HAP-1 (cell line): ENCODE measurements at regions not wholly inside any gene's neighbourhood (a gene's known extent, or its start where the extent isn't known, plus 50 kb on each side); places are given as distances from the start of the nearest gene placed in this dataset.

Experiments
- DNase-seq, 2 experiments: peaks; one replicate each; pipeline ENCODE4 v3.0.0-alpha.2; 2016 to 2020; ENCODE audit warnings: low spot score in 2 of 2
- H3K27me3 ChIP-seq: fragments of 250-450 bp; sonication (Bioruptor Pico); 2 replicates; pipeline ENCODE4 v1.5.1; 2020; ENCODE audit warnings: low read depth, mild to moderate bottlenecking, moderate library complexity
- H3K36me3 ChIP-seq: fragments of 250-450 bp; sonication (Bioruptor Pico); replicated peaks from 2 replicates; pipeline ENCODE4 v1.5.1; 2020; ENCODE audit warnings: mild to moderate bottlenecking
- H3K4me1 ChIP-seq: fragments of 250-450 bp; sonication (Bioruptor Pico); 2 replicates; pipeline ENCODE4 v1.5.1; 2020; ENCODE audit warnings: mild to moderate bottlenecking
- H3K4me3 ChIP-seq: fragments of 250-450 bp; sonication (Bioruptor Pico); 2 replicates; pipeline ENCODE4 v1.5.1; 2020; ENCODE audit warnings: mild to moderate bottlenecking, moderate library complexity
- H3K9me3 ChIP-seq: fragments of 250-450 bp; sonication (Bioruptor Pico); 2 replicates; pipeline ENCODE4 v1.5.1; 2020; ENCODE audit warnings: mild to moderate bottlenecking, moderate library complexity
- in situ Hi-C: fragments of 300-500 bp; cut with MboI; formaldehyde crosslinking; loops from 3 replicates; pipeline ENCODE4 v1.14.3; 2020; ENCODE audit warnings: low sequenced_read_pairs, inconsistent platforms, mixed read lengths

GRCh38 chr4:38577462-38577861 lies 86.5 kb upstream of the KLF3 start:
- no peaks in the 10 kb centered on the region for H3K4me1 ChIP-seq
- H3K4me3 ChIP-seq: no peak overlapping the region
- DNase-seq: no peak
- H3K9me3 ChIP-seq: no peaks in the 10 kb centered on the region
- no peaks in the 10 kb centered on the region for H3K27me3 ChIP-seq
- in situ Hi-C loops: no loop called here
- no peaks in the 10 kb centered on the region for H3K36me3 ChIP-seq

- Histone ChIP-seq H3K27me3 (no peaks in the 10 kb centered on the region; the same call in 1 of the 2 replicates), H3K9me3 (no peaks in the 10 kb centered on the region), H3K4me3 (no peak overlapping the region), H3K36me3 (no peaks in the 10 kb centered on the region), H3K4me1 (no peaks in the 10 kb centered on the region)
- in situ Hi-C loops: no loop called here
- no peak for DNase-seq
Observed at GRCh38 chr4:38581426-38582106, 82.4 kb upstream of the KLF3 start.

DNA sequence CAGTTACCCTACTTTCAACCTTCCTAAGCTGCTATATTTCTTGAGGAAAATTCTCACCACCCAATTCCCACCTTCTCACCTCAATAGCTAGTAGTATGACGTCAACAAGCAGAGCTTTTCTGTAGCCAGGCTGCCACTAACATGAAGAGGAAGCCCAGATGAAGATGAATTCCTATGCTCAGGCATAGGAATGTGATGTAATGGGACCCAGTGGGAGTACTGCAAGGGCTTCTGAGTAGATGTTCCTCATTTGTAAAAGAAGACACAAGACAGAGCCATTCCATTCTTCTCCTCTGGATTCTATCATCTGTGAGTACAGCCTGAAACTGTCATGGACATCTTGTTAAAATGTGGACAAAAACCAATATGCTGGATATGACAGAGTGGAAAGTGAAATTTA lies 81.6 kb upstream of the KLF3 start:
- H3K27me3 ChIP-seq: no peaks in the 10 kb centered on the region; the same call in 1 of the 2 replicates
- no peaks in the 10 kb centered on the region for H3K4me1 ChIP-seq
- no peaks in the 10 kb centered on the region for H3K9me3 ChIP-seq
- no peak overlapping the region for H3K4me3 ChIP-seq
- in situ Hi-C loops: no loop called here
- no peak for DNase-seq
- H3K36me3 ChIP-seq: no peaks in the 10 kb centered on the region

DNA sequence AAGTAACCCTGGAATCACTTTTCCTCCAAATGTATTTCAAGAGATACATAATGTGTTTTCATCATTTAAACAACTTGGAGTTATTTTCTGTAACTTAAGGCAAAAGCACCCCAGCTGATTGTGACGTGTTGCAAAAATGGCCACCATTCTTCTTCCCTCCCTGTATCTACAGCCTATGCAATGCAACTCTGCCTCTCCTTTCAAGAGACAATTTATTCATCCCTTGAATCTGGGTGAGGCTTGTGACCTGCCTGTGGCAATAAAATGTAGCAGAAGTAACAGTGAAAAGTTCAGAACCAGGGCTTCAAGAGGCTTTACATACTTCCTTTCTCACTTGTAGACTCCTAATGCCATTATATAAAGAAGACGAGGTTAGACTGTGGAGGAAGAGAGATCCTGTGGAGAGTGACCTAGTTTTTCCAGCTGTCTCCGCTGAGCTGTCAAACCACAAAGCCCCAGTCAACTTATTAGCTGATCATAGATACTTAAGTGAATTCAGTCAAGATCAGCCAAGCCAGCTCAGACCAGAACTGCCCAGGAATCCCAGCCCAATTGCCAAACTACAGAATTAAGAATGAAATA lies 81.0 kb upstream of the KLF3 start:
- Histone ChIP-seq H3K4me1 (no peaks in the 10 kb centered on the region), H3K36me3 (no peaks in the 10 kb centered on the region), H3K9me3 (no peaks in the 10 kb centered on the region), H3K27me3 (no peaks in the 10 kb centered on the region; the same call in 1 of the 2 replicates), H3K4me3 (no peak overlapping the region)
- DNase-seq: no peak
- in situ Hi-C loops: no loop called here

DNA sequence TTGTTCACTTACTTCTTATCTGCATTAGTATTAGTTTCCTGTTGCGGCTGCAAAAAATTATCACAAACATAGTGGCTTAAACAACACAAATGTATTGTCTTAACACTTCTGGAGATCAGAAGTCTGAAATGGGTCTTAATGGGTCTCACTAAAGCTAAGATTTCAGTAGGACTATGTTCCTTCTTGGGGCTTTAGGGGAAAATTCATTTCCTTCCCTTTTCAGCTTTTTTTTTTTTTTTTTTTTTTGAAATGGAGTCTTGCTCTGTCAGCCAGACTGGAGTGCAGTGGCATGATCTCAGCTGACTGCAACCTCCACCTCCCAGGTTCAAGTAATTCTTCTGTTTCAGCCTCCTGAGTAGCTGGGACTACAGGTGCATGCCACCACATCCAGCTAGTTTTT lies 78.1 kb upstream of the KLF3 start:
- Histone ChIP-seq H3K4me1 (no peaks in the 10 kb centered on the region), H3K9me3 (no peaks in the 10 kb centered on the region), H3K36me3 (no peaks in the 10 kb centered on the region), H3K27me3 (no peaks in the 10 kb centered on the region; the same call in 1 of the 2 replicates), H3K4me3 (no peak overlapping the region)
- in situ Hi-C loops: no loop called here
- no peak for DNase-seq

GRCh38 chr4:38587106-38587505 lies 76.9 kb upstream of the KLF3 start:
- Histone ChIP-seq H3K4me3 (no peak overlapping the region), H3K9me3 (no peaks in the 10 kb centered on the region), H3K27me3 (no peaks in the 10 kb centered on the region; the same call in 1 of the 2 replicates), H3K36me3 (no peaks in the 10 kb centered on the region), H3K4me1 (no peaks in the 10 kb centered on the region)
- DNase-seq: no peak
- in situ Hi-C loops: no loop called here

GRCh38 chr4:38590046-38590445 lies 74.0 kb upstream of the KLF3 start:
- Histone ChIP-seq H3K4me1 (no peaks in the 10 kb centered on the region), H3K27me3 (no peaks in the 10 kb centered on the region), H3K36me3 (no peaks in the 10 kb centered on the region), H3K9me3 (no peaks in the 10 kb centered on the region), H3K4me3 (no peak overlapping the region)
- no peak for DNase-seq
- in situ Hi-C loops: no loop called here

DNA sequence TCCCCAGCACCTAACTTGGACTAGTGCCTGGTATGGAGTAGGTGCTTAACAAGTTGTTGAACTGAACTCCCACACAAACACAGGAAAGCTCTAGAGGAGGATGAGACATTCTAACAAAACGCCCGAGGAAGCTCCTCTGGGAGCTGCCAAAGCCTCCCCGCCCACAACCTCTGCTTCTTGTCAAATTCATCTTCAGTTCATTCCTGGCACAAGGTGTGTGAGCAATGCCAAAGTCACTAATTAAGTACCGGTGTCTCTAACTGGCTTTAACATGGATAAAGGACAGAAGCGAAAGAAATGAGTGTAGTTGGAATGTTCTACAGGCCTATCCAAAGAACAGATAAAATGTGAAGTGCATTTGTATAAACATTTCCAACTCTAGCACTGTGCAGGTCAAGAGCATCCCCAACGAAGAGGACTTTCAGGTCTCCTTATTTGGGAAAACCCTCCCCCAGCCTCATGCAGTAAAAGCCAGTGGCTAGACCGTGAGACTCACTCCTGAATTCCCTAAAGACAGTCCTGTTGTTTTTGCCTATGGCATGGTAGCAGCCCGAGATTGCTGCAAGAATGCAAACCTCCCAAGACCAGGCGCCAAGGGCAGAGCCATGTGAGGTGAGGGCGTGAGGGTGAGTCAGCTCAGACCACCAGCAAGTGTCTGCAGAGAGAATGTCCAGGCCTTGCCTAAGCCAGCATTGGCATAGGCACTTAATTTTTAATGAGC lies 72.2 kb upstream of the KLF3 start:
- DNase-seq: no peak
- in situ Hi-C loops: no loop called here
- no peaks in the 10 kb centered on the region for H3K36me3 ChIP-seq
- no peaks in the 10 kb centered on the region for H3K9me3 ChIP-seq
- no peaks in the 10 kb centered on the region for H3K27me3 ChIP-seq
- no peak overlapping the region for H3K4me3 ChIP-seq
- no peaks in the 10 kb centered on the region for H3K4me1 ChIP-seq

DNA sequence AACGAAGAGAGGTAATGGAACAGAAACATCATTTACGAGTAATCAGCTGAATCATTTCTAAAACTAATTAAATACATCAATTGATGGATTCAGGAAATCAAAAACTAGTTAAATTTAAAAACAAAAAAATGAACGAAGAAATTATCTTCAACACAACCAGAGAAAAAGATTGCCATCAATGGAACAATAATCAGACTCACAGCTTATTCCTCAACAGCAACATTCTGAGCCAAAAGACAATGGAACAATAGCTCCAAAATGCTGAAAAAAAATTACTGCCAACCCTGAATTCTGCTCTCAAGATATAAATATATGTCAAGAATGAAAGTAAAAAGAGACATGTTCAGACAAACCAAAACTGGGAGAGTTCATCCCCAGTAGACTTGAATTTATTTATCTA lies 65.5 kb upstream of the KLF3 start:
- Histone ChIP-seq H3K36me3 (no peaks in the 10 kb centered on the region), H3K27me3 (no peaks in the 10 kb centered on the region), H3K9me3 (no peaks in the 10 kb centered on the region), H3K4me3 (no peak overlapping the region), H3K4me1 (no peaks in the 10 kb centered on the region)
- in situ Hi-C loops: no loop called here
- no peak for DNase-seq

GRCh38 chr4:38600575-38600974 lies 63.4 kb upstream of the KLF3 start:
- Histone ChIP-seq H3K36me3 (no peaks in the 10 kb centered on the region), H3K27me3 (no peaks in the 10 kb centered on the region), H3K9me3 (no peaks in the 10 kb centered on the region), H3K4me1 (no peaks in the 10 kb centered on the region), H3K4me3 (no peak overlapping the region)
- in situ Hi-C loops: no loop called here
- DNase-seq: no peak

- H3K4me3 ChIP-seq: no peak overlapping the region
- no peak for DNase-seq
Observed at GRCh38 chr4:38601244-38601915, 62.6 kb upstream of the KLF3 start.

DNA sequence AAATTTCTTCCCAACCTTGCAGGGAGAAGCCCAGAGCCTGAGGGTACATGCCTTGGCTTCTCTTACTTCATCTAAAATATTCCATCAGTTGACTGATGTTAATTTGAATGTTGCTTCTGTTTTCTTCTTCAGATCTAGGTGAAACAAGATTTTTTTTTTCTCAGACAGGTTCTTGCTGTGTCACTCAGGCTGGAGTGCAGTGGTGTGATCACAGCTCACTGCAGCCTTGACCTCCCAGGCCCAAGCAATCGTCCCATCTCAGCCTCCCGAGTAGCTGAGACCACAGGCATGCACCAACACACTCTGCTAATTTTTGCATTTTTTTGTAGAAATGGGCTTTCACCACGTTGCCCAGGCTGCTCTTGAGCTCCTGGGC lies 62.1 kb upstream of the KLF3 start:
- in situ Hi-C loops: no loop called here

More at GRCh38 chr4:38601244-38601915, 62.6 kb upstream of the KLF3 start:
- Histone ChIP-seq H3K4me1 (no peaks in the 10 kb centered on the region), H3K36me3 (no peaks in the 10 kb centered on the region), H3K9me3 (no peaks in the 10 kb centered on the region), H3K27me3 (no peaks in the 10 kb centered on the region)
- in situ Hi-C loops: no loop called here

GRCh38 chr4:38603652-38604051 lies 60.3 kb upstream of the KLF3 start:
- in situ Hi-C loops: no loop called here
- Histone ChIP-seq H3K27me3 (no peaks in the 10 kb centered on the region), H3K4me1 (no peaks in the 10 kb centered on the region), H3K36me3 (no peaks in the 10 kb centered on the region), H3K4me3 (no peak overlapping the region), H3K9me3 (no peaks in the 10 kb centered on the region)
- DNase-seq: no peak

More for the DNA sequence above, 62.1 kb upstream of the KLF3 start:
- H3K9me3 ChIP-seq: no peaks in the 10 kb centered on the region
- no peaks in the 10 kb centered on the region for H3K4me1 ChIP-seq
- no peak for DNase-seq
- H3K4me3 ChIP-seq: no peak overlapping the region
- no peaks in the 10 kb centered on the region for H3K27me3 ChIP-seq
- no peaks in the 10 kb centered on the region for H3K36me3 ChIP-seq
